Neural crest cell (in vitro differentiated cells): ENCODE measurements at regions not wholly inside any gene's neighbourhood (a gene's known extent, or its start where the extent isn't known, plus 50 kb on each side); places are given as distances from the start of the nearest gene placed in this dataset.

Source experiments
- DNase-seq: peaks from one replicate; pipeline ENCODE4 v3.0.0; 2021; ENCODE audit warnings: low read depth, mixed read lengths, low spot score
- H3K27ac Mint-ChIP-seq: one replicate; pipeline ENCODE4 v1.8.0; 2021; ENCODE audit warnings: mild to moderate bottlenecking, mixed read lengths; ENCODE audit not compliant: unreplicated experiment
- H3K27me3 Mint-ChIP-seq: 2 replicates; pipeline ENCODE4 v1.8.0; 2021; ENCODE audit warnings: low read depth, mild to moderate bottlenecking, mixed read lengths
- H3K36me3 Mint-ChIP-seq: 2 replicates; pipeline ENCODE4 v1.8.0; 2021; ENCODE audit warnings: low read depth, mild to moderate bottlenecking, mixed read lengths
- H3K4me1 Mint-ChIP-seq: 2 replicates; pipeline ENCODE4 v1.8.0; 2021; ENCODE audit warnings: mixed read lengths
- H3K4me3 Mint-ChIP-seq: one replicate; pipeline ENCODE4 v1.8.0; 2021; ENCODE audit warnings: mild to moderate bottlenecking, mixed read lengths
- H3K9me3 Mint-ChIP-seq: 2 replicates; pipeline ENCODE4 v1.8.0; 2021; ENCODE audit warnings: mixed read lengths
- TF ChIP-seq, protein P1 (sequence below): fragments of 200-600 bp; sonication (generic); conservative IDR thresholded peaks from 2 replicates; pipeline ENCODE4 v1.5.0; 2021; ENCODE audit warnings: antibody characterized with exemption, mild to moderate bottlenecking

DNA sequence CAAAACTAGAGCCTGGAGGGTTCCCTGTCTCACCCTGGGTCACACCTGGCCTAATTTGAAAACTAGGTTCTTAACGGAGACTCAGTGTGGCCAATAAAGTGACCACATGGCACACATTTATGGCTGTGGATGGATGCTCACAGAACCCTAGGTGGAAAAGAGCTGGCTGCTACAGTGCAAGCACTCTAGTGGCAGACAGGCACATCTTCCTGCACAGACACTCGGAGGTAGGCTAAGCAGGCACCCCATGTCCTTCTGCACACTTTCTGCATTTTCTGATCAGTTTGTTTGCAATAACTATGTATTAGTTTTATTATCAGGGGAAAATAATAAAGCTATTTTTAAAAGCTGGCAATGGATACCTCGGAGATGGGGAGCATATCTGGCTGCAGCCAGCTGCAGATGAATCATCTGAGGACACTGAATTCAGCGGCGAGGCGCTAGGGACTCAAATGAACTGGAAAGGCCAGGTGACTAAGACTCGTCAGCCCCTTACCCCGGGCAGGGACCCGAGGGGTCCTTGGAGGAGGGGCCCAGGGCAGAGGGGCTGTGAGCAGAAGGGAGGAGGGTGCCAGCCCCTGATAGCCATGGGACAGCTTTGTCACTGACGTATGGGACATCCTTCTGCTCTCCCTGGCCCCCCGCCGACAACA lies 96.2 kb downstream of the OLFM1 start:
- Mint-ChIP-seq H3K4me3 (no peak overlapping the region), H3K9me3 (no peaks in the 10 kb centered on the region), H3K27me3 (peaks cover 3% of the 10 kb centered on the region), H3K27ac (no peak overlapping the region), H3K36me3 (no peaks in the 10 kb centered on the region), H3K4me1 (peaks cover 3% of the 10 kb centered on the region)
- TF ChIP-seq, protein P1, sequence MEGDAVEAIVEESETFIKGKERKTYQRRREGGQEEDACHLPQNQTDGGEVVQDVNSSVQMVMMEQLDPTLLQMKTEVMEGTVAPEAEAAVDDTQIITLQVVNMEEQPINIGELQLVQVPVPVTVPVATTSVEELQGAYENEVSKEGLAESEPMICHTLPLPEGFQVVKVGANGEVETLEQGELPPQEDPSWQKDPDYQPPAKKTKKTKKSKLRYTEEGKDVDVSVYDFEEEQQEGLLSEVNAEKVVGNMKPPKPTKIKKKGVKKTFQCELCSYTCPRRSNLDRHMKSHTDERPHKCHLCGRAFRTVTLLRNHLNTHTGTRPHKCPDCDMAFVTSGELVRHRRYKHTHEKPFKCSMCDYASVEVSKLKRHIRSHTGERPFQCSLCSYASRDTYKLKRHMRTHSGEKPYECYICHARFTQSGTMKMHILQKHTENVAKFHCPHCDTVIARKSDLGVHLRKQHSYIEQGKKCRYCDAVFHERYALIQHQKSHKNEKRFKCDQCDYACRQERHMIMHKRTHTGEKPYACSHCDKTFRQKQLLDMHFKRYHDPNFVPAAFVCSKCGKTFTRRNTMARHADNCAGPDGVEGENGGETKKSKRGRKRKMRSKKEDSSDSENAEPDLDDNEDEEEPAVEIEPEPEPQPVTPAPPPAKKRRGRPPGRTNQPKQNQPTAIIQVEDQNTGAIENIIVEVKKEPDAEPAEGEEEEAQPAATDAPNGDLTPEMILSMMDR: no peak
- no peak for DNase-seq

DNA sequence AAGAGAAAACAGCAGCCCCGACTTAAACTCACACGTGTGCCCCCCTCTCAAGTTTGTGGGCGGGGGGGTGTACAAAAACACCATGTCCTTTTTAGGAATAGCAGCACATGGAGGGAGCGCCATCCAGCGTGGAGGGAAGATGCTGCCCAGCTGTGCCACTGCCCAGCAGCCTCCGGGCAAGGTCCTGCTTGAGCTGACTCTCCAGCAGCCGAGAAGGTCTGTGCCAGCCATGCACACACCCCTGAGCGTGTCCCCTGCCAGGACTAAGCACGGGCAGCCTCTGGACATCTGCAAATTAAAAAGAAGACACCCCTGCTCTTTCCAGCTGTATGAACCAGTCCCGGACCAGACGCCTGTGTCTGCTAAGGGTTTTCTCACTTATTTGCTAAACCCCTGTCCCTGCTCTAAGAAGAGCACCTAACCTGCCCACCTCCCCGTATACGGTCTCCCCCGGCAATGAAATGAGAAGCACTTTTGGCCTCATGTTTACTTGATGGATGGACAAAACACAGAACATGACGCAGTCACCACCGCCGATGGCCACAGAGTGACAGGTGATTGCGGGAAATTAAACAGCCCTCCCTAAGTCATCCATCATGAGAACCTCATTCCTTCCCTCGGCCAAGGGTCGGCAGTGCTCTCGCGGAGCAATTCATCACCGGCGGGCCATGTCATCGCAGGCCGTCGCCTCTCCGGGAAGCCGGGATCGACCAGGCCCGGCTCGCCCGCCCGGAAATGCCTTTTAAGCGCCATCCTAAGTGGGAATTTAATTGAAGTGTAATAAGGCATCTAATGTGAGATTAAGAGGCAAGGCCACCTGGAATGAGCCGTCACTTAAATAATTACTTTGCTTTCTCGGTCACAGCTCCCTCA lies 96.9 kb downstream of the OLFM1 start:
- Mint-ChIP-seq H3K4me3 (no peak overlapping the region), H3K27ac (no peak overlapping the region), H3K4me1 (no peaks in the 10 kb centered on the region), H3K36me3 (no peaks in the 10 kb centered on the region), H3K9me3 (no peaks in the 10 kb centered on the region), H3K27me3 (peaks cover 3% of the 10 kb centered on the region)
- no peak for DNase-seq
- TF ChIP-seq, protein P1: no peak

DNA sequence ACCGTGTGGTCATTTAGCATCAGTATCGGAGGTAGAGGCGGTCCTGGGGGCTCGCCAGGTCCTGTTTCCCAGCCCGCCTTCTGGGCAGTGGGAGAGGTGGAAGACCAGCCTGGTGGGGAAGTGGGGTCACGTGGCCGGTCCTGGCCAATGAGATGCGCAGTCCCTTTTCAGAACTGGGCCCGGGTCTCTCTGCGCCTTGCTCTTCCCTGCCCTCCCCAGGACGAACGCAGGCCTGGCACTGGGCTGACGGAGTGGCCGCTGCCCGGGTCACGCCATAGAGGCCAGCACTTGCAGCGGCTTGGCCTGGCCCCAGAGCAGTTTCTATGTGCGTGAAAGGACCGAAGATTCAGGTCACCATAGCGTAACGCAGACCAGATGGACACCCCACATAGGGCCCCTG lies 97.6 kb downstream of the OLFM1 start:
- no peaks in the 10 kb centered on the region for H3K9me3 Mint-ChIP-seq
- H3K4me3 Mint-ChIP-seq: no peak overlapping the region
- H3K27me3 Mint-ChIP-seq: peaks cover 3% of the 10 kb centered on the region
- no peak for DNase-seq
- TF ChIP-seq, protein P1: no peak
- H3K36me3 Mint-ChIP-seq: no peaks in the 10 kb centered on the region
- no peak overlapping the region for H3K27ac Mint-ChIP-seq
- no peaks in the 10 kb centered on the region for H3K4me1 Mint-ChIP-seq

DNA sequence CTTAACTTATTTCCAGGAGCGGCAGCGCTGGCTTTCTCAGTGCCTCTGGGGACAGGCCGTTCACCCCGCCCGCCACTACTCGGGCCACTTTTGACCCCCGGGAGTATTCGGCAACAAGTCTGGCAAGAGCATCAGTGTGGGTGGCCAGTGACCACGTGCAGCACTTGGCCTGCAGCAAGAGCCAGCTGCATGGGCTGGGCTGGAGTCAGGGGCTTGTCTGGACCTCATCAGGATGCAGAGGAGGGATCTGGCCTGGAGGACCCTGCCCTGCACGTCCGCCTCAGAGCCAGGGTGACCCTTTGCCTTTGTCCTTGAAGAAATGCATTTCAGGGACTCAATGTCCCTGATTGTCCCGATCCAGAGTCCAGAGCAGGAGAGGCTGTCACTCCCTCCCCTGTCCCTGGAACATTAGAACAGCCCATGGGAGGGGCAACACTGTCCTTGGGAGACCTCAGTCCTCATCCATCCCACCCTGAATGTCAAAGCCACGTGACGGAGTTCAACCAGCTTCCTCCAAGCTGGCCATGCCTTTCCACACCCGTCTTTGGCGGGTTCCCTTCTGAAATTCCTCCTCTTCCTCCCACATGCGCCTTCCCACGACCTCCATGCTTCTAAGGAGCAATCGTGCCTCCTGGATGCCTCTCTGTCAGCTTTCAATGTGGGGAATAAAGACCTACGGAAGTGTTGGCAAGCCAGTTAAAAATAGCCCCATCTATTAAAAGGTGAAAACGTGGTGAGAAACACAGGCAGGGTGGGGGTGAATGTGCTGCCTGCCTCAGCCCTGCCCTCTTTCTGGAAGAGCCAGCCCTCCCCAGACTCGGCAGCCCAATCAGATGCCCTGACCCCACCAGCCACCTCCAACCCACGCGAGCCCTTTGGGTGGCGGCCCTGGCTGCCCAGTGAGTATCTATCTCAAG lies 99.0 kb downstream of the OLFM1 start:
- Mint-ChIP-seq H3K9me3 (no peaks in the 10 kb centered on the region), H3K27me3 (peaks cover 3% of the 10 kb centered on the region), H3K36me3 (no peaks in the 10 kb centered on the region), H3K27ac (peak overlapping the region; percentile 75), H3K4me3 (no peak overlapping the region), H3K4me1 (no peaks in the 10 kb centered on the region)
- TF ChIP-seq, protein P1: no peak
- DNase-seq: no peak

DNA sequence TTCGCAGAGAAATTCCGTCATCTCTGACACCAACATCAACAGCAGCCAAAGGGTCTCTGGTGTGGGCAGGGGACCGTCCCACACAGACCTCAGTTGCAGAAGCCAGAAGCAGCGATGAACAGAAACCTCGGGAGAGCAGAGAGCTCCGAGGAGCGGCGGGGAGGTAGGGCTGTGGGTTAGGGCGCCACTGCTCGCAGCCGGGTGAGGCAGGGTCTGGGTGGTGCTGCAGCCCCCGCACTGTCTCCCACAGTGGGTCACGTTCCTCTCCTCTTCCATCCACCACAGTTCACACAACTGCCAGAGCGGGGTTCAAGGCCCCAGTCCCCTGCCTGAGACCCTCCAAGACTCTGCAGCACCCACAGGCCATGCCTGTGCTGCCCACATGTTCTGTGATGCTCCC lies 99.9 kb downstream of the OLFM1 start:
- Mint-ChIP-seq H3K4me3 (no peak overlapping the region), H3K4me1 (no peaks in the 10 kb centered on the region), H3K9me3 (no peaks in the 10 kb centered on the region), H3K27me3 (peaks cover 3% of the 10 kb centered on the region), H3K36me3 (no peaks in the 10 kb centered on the region), H3K27ac (no peak overlapping the region)
- no peak for DNase-seq
- TF ChIP-seq, protein P1: no peak
